ENCODE measurements at regions not wholly inside any gene's neighbourhood (a gene's known extent, or its start where the extent isn't known, plus 50 kb on each side); places are given as distances from the start of the nearest gene placed in this dataset.
"Not testable (repeated sequence)": the region's sequence is repeated elsewhere in the genome, so short reads cannot be mapped to it uniquely, and the experiment has no call there.

- no peak overlapping the region for H3K27ac ChIP-seq
- TF ChIP-seq CTCF (IDR thresholded peaks at IDR 0.05) (no peak), ZFX (IDR thresholded peaks at IDR 0.05; ENCODE audit: borderline replicate concordance) (no peak)
Observed at GRCh38 chr18:73528066-73528465, 619.6 kb downstream of the FBXO15 start.

- no peak overlapping the region for H3K27ac ChIP-seq
- TF ChIP-seq CTCF (IDR thresholded peaks at IDR 0.05) (peak; percentile 24; the same call in 1 of the 2 replicates), ZFX (IDR thresholded peaks at IDR 0.05; ENCODE audit: borderline replicate concordance) (no peak)
Observed at GRCh38 chr18:73520229-73520628, 627.4 kb downstream of the FBXO15 start.

GRCh38 chr18:73516056-73516455 is 631.6 kb downstream of the FBXO15 start:
- not testable (repeated sequence) for H3K27ac ChIP-seq

DNA sequence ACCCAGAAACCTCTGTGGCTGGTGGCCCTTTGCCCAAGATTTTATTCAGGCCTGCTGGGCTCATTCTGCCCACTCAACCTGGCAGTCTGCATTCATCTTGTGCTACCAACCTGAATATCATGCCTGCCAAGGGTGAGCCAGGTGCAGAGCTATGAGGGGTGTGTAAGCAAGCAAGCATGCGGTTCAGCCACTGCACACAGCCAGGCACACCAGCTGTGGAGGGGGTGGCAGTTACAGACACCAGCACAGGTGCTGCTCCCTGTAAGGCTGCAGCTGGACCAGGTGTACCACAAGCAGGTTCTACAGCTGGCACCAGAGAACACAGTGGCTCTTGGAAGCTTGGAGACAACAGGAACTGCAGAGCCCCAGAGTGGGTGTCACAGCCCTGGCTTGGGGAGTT is 633.2 kb downstream of the FBXO15 start:
- TF ChIP-seq CTCF (IDR thresholded peaks at IDR 0.05): no peak
- no peak for TF ChIP-seq ZFX (IDR thresholded peaks at IDR 0.05; ENCODE audit: borderline replicate concordance)
- no peak overlapping the region for H3K27ac ChIP-seq

- H3K27ac ChIP-seq: no peak overlapping the region
- TF ChIP-seq CTCF (IDR thresholded peaks at IDR 0.05): no peak
- TF ChIP-seq ZFX (IDR thresholded peaks at IDR 0.05; ENCODE audit: borderline replicate concordance): no peak
Observed at GRCh38 chr18:73511771-73512503, 635.7 kb downstream of the FBXO15 start.

DNA sequence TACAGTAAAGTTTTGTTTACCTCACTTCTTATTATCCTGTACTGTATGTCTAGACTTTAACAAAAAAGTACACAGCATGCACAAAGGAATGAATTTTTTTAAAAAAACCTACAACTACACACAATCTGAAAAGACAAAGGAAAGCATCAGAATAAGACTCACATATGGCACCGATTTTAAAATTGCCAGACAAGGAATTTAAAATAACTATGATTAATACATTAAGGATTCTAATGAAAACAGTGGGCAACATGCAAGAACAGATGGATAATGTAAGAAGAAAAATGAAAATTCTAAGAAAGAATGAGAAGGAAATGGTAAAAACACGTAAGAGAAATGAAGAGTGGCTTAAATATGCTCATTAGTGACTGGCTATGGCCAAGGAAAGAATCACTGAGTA is 638.2 kb downstream of the FBXO15 start:
- no peak overlapping the region for H3K27ac ChIP-seq
- no peak for TF ChIP-seq ZFX (IDR thresholded peaks at IDR 0.05; ENCODE audit: borderline replicate concordance)
- no peak for TF ChIP-seq CTCF (IDR thresholded peaks at IDR 0.05)

DNA sequence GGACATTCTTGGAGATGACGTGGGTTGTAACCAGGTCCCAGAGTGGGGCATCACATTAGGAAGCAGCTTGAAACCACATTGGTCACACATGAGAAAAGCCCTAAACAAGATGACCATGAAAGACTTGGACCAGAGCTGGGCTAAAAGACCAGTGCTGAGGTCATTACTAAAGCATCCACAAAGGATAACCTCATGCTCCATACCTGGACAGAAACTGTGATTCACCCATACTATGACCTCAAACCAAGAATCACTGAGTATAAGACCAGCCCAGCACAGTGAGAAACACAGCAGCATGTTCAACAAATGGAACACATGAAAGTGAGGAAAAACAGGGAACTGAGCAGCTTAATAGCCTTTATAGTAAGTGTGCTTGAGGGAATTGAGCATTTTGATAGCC is 635.5 kb upstream of the NETO1 start:
- H3K27ac ChIP-seq: no peak overlapping the region
- TF ChIP-seq ZFX (IDR thresholded peaks at IDR 0.05; ENCODE audit: borderline replicate concordance): no peak
- TF ChIP-seq CTCF (IDR thresholded peaks at IDR 0.05): no peak

- no peak overlapping the region for H3K27ac ChIP-seq
- TF ChIP-seq ZFX (IDR thresholded peaks at IDR 0.05; ENCODE audit: borderline replicate concordance) (no peak), CTCF (IDR thresholded peaks at IDR 0.05) (no peak)
Observed at GRCh38 chr18:73487966-73488365, 620.2 kb upstream of the NETO1 start.

Measured in 22Rv1 (cell line).